Mucosa of rectum (tissue), 2 donors: ENCODE measurements at regions not wholly inside any gene's neighbourhood (a gene's known extent, or its start where the extent isn't known, plus 50 kb on each side); places are given as distances from the start of the nearest gene placed in this dataset.

Experiments used
- H3K27ac ChIP-seq, 2 donors: one replicate each; pipeline ENCODE4 v1.7.0; 2013; ENCODE audit warnings: inconsistent platforms in 2 of 2, low read depth in 2 of 2, low read length in 2 of 2
- H3K27me3 ChIP-seq, 2 donors: one replicate each; pipeline ENCODE4 v1.7.0; 2013; ENCODE audit warnings: low read length in 2 of 2; ENCODE audit not compliant: control insufficient read depth in 2 of 2, insufficient read depth in 2 of 2
- H3K36me3 ChIP-seq, 2 donors: one replicate each; pipeline ENCODE4 v1.7.0; 2013; ENCODE audit warnings: low read length in 2 of 2; ENCODE audit not compliant: control insufficient read depth in 2 of 2, insufficient read depth in 2 of 2
- H3K4me1 ChIP-seq, 2 donors: one replicate each; pipeline ENCODE4 v1.7.0; 2013; ENCODE audit warnings: low read length in 2 of 2, mild to moderate bottlenecking in 1 of 2; ENCODE audit not compliant: control insufficient read depth in 2 of 2, insufficient read depth in 2 of 2
- H3K4me3 ChIP-seq, 2 donors: one replicate each; pipeline ENCODE4 v1.7.0; 2013; ENCODE audit warnings: low read length in 2 of 2
- H3K9ac ChIP-seq, 2 donors: one replicate each; pipeline ENCODE4 v1.7.0; 2013; ENCODE audit warnings: low read length in 2 of 2, low read depth in 1 of 2, mild to moderate bottlenecking in 1 of 2
- H3K9me3 ChIP-seq, 2 donors: one replicate each; pipeline ENCODE4 v1.7.0; 2013; ENCODE audit warnings: low read length in 2 of 2; ENCODE audit not compliant: control insufficient read depth in 2 of 2
- donor health status: healthy.
- donor health status: Normal muscosa, but diverticular disease.

GRCh38 chr7:46129831-46130230 is 208.8 kb upstream of the IGFBP3 start:
- Histone ChIP-seq H3K27ac (no peak overlapping the region), H3K4me3 (no peak overlapping the region), H3K9me3 (no peaks in the 10 kb centered on the region), H3K36me3 (no peaks in the 10 kb centered on the region), H3K9ac (no peak overlapping the region), H3K27me3 (no peaks in the 10 kb centered on the region), H3K4me1 (no peaks in the 10 kb centered on the region)

GRCh38 chr7:46127814-46128213 is 206.7 kb upstream of the IGFBP3 start:
- Histone ChIP-seq H3K36me3 (no peaks in the 10 kb centered on the region), H3K4me1 (no peaks in the 10 kb centered on the region), H3K9ac (no peak overlapping the region), H3K27me3 (no peaks in the 10 kb centered on the region), H3K4me3 (no peak overlapping the region), H3K27ac (no peak overlapping the region), H3K9me3 (no peaks in the 10 kb centered on the region)

- Histone ChIP-seq H3K9ac (no peak overlapping the region), H3K27me3 (no peaks in the 10 kb centered on the region), H3K4me1 (no peaks in the 10 kb centered on the region), H3K27ac (no peak overlapping the region), H3K4me3 (no peak overlapping the region), H3K9me3 (no peaks in the 10 kb centered on the region), H3K36me3 (no peaks in the 10 kb centered on the region)
Measured at GRCh38 chr7:46126675-46127300, 205.7 kb upstream of the IGFBP3 start.

GRCh38 chr7:46123756-46124343 is 202.8 kb upstream of the IGFBP3 start:
- no peaks in the 10 kb centered on the region for H3K4me1 ChIP-seq

GRCh38 chr7:46115410-46115809 is 194.3 kb upstream of the IGFBP3 start:
- Histone ChIP-seq H3K9me3 (no peaks in the 10 kb centered on the region), H3K9ac (no peak overlapping the region), H3K4me1 (no peaks in the 10 kb centered on the region), H3K27me3 (no peaks in the 10 kb centered on the region), H3K27ac (no peak overlapping the region), H3K4me3 (no peak overlapping the region), H3K36me3 (no peaks in the 10 kb centered on the region)

More at GRCh38 chr7:46123756-46124343, 202.8 kb upstream of the IGFBP3 start:
- H3K9ac ChIP-seq = no peak overlapping the region
- H3K9me3 ChIP-seq = no peaks in the 10 kb centered on the region
- H3K36me3 ChIP-seq = no peaks in the 10 kb centered on the region
- H3K27me3 ChIP-seq = no peaks in the 10 kb centered on the region
- no peak overlapping the region for H3K27ac ChIP-seq
- H3K4me3 ChIP-seq = no peak overlapping the region

- no peak overlapping the region for H3K27ac ChIP-seq
- no peaks in the 10 kb centered on the region for H3K4me1 ChIP-seq
- no peak overlapping the region for H3K9ac ChIP-seq
- no peaks in the 10 kb centered on the region for H3K9me3 ChIP-seq
- H3K36me3 ChIP-seq = no peaks in the 10 kb centered on the region
- no peak overlapping the region for H3K4me3 ChIP-seq
- no peaks in the 10 kb centered on the region for H3K27me3 ChIP-seq
Measured at GRCh38 chr7:46109437-46109836, 188.4 kb upstream of the IGFBP3 start.

- H3K4me1 ChIP-seq = no peaks in the 10 kb centered on the region
- H3K27ac ChIP-seq = no peak overlapping the region
- no peaks in the 10 kb centered on the region for H3K9me3 ChIP-seq
- H3K27me3 ChIP-seq = no peaks in the 10 kb centered on the region
- no peak overlapping the region for H3K4me3 ChIP-seq
- H3K9ac ChIP-seq = no peak overlapping the region
- H3K36me3 ChIP-seq = no peaks in the 10 kb centered on the region
Measured at GRCh38 chr7:46108272-46108671, 187.2 kb upstream of the IGFBP3 start.

- no peak overlapping the region for H3K9ac ChIP-seq
- no peaks in the 10 kb centered on the region for H3K9me3 ChIP-seq
- no peaks in the 10 kb centered on the region for H3K27me3 ChIP-seq
- H3K27ac ChIP-seq = no peak overlapping the region
- no peak overlapping the region for H3K4me3 ChIP-seq
- no peaks in the 10 kb centered on the region for H3K4me1 ChIP-seq
- no peaks in the 10 kb centered on the region for H3K36me3 ChIP-seq
Measured at GRCh38 chr7:46107610-46108217, 186.6 kb upstream of the IGFBP3 start.

- H3K9me3 ChIP-seq = no peaks in the 10 kb centered on the region
- H3K36me3 ChIP-seq = no peaks in the 10 kb centered on the region
- no peak overlapping the region for H3K4me3 ChIP-seq
- H3K27ac ChIP-seq = no peak overlapping the region
- H3K9ac ChIP-seq = no peak overlapping the region
- no peaks in the 10 kb centered on the region for H3K27me3 ChIP-seq
- no peaks in the 10 kb centered on the region for H3K4me1 ChIP-seq
Measured at GRCh38 chr7:46100521-46100920, 179.4 kb upstream of the IGFBP3 start.

- H3K9me3 ChIP-seq = no peaks in the 10 kb centered on the region
- H3K9ac ChIP-seq = no peak overlapping the region
- H3K4me3 ChIP-seq = no peak overlapping the region
- H3K4me1 ChIP-seq = no peaks in the 10 kb centered on the region
- H3K27ac ChIP-seq = no peak overlapping the region
- no peaks in the 10 kb centered on the region for H3K36me3 ChIP-seq
- H3K27me3 ChIP-seq = no peaks in the 10 kb centered on the region
Measured at GRCh38 chr7:46099076-46099475, 178.0 kb upstream of the IGFBP3 start.
